Esophagus squamous epithelium (tissue), 4 donors: ENCODE measurements at regions not wholly inside any gene's neighbourhood (a gene's known extent, or its start where the extent isn't known, plus 50 kb on each side); places are given as distances from the start of the nearest gene placed in this dataset.

Experiments
- CTCF ChIP-seq, 6 experiments: fragments of 450-650 bp in 4 of 6; fragments of 200-600 bp in 2 of 6; sonication (generic) in 2 of 6; IDR thresholded peaks; one replicate each; pipeline ENCODE4 v1.5.1; 2016 to 2019; ENCODE audit warnings: antibody characterized with exemption in 6 of 6, mild to moderate bottlenecking in 4 of 6, moderate library complexity in 4 of 6
- POLR2A ChIP-seq, 4 donors: fragments of 450-650 bp; IDR thresholded peaks; one replicate each; pipeline ENCODE4 v1.6.1; 2017; ENCODE audit warnings: antibody characterized with exemption in 4 of 4, mild to moderate bottlenecking in 4 of 4, moderate library complexity in 3 of 4

- TF ChIP-seq CTCF (IDR thresholded peaks at IDR 0.05) (no peak), POLR2A (IDR thresholded peaks at IDR 0.05) (no peak)
These were observed 290.1 kb upstream of the KCND2 start for GRCh38 chr7:119982884-119983283.
